Loucy (cell line): ENCODE measurements at regions not wholly inside any gene's neighbourhood (a gene's known extent, or its start where the extent isn't known, plus 50 kb on each side); places are given as distances from the start of the nearest gene placed in this dataset.

Experiments
- EZH2phosphoT487 ChIP-seq: fragments of 200-600 bp; IDR thresholded peaks from 2 replicates; pipeline ENCODE4 v1.6.1; 2018; ENCODE audit warnings: antibody characterized with exemption, mild to moderate bottlenecking, moderate library complexity, borderline replicate concordance
- TF ChIP-seq, protein P1 (sequence below): fragments of 200-600 bp; sonication (generic); conservative IDR thresholded peaks from 2 replicates; pipeline ENCODE4 v1.5.1; 2014; ENCODE audit warnings: mild to moderate bottlenecking, antibody characterized with exemption, low read length

DNA sequence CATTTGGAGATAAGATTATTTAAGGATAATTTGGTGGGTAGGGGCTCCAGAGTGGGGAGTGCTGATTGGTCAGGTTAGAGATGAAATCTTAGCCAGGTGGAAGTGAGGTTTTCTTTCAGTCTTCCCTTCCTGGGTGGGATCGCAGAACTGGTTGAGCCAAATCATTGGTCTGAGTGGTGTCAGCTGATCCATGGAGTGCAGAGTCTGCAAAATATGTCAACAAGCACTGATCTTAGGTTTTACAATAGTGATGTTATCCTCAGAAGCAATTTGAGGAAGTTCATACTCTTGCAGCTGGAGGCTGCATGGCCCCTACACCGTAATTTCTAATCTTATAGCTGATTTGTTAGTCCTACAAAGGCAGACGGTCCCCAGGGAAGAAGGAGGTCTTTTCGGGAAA is 1483.4 kb upstream of the ZEB2 start:
- TF ChIP-seq, protein P1, sequence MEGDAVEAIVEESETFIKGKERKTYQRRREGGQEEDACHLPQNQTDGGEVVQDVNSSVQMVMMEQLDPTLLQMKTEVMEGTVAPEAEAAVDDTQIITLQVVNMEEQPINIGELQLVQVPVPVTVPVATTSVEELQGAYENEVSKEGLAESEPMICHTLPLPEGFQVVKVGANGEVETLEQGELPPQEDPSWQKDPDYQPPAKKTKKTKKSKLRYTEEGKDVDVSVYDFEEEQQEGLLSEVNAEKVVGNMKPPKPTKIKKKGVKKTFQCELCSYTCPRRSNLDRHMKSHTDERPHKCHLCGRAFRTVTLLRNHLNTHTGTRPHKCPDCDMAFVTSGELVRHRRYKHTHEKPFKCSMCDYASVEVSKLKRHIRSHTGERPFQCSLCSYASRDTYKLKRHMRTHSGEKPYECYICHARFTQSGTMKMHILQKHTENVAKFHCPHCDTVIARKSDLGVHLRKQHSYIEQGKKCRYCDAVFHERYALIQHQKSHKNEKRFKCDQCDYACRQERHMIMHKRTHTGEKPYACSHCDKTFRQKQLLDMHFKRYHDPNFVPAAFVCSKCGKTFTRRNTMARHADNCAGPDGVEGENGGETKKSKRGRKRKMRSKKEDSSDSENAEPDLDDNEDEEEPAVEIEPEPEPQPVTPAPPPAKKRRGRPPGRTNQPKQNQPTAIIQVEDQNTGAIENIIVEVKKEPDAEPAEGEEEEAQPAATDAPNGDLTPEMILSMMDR = no peak
- no peak for TF ChIP-seq EZH2phosphoT487
